Fibroblast of lung (primary cell): ENCODE measurements at regions not wholly inside any gene's neighbourhood (a gene's known extent, or its start where the extent isn't known, plus 50 kb on each side); places are given as distances from the start of the nearest gene placed in this dataset.

Experiments used
- DNase-seq, 2 donors: peaks; one replicate each; pipeline versions ENCODE4 v3.0.0 to v3.0.0-alpha.2; 2010; ENCODE audit warnings: low read depth in 2 of 2
- H2AFZ ChIP-seq: 2 replicates; pipeline ENCODE4 v1.5.1; 2012; ENCODE audit warnings: low read length, control low read depth, inconsistent platforms
- H3K27ac ChIP-seq: 2 replicates; pipeline ENCODE4 v1.5.1; 2011; ENCODE audit warnings: low read length, control low read depth; ENCODE audit not compliant: insufficient read depth
- H3K27me3 ChIP-seq: 2 replicates; pipeline ENCODE4 v1.5.1; 2011; ENCODE audit warnings: mild to moderate bottlenecking, low read length; ENCODE audit not compliant: control insufficient read depth, insufficient read depth
- H3K36me3 ChIP-seq: 2 replicates; pipeline ENCODE4 v1.5.1; 2011; ENCODE audit warnings: low read length; ENCODE audit not compliant: control insufficient read depth, insufficient read depth
- H3K4me1 ChIP-seq: 2 replicates; pipeline ENCODE4 v1.5.1; 2011; ENCODE audit warnings: low read length; ENCODE audit not compliant: control insufficient read depth, insufficient read depth; ENCODE audit errors: extremely low read depth
- H3K4me2 ChIP-seq: 2 replicates; pipeline ENCODE4 v1.5.1; 2011; ENCODE audit warnings: low read length, control low read depth; ENCODE audit not compliant: insufficient read depth; ENCODE audit errors: extremely low read depth
- H3K4me3 ChIP-seq, 4 experiments: fragments of 200-600 bp in 1 of 4; sonication (generic) in 1 of 4; replicated peaks in 1 of 4; 2 replicates each; pipeline ENCODE4 v1.5.1; 2011 to 2016; ENCODE audit warnings: low read length in 4 of 4, low read depth in 3 of 4, mild to moderate bottlenecking in 3 of 4, control low read depth in 2 of 4, inconsistent platforms in 1 of 4, mixed read lengths in 1 of 4; ENCODE audit not compliant: insufficient read depth in 1 of 4; ENCODE audit errors: control extremely low read depth in 1 of 4
- H3K79me2 ChIP-seq: 2 replicates; pipeline ENCODE4 v1.5.1; 2012; ENCODE audit warnings: mild to moderate bottlenecking, low read length, inconsistent platforms; ENCODE audit not compliant: control insufficient read depth, insufficient read depth
- H3K9ac ChIP-seq: 2 replicates; pipeline ENCODE4 v1.5.1; 2011; ENCODE audit warnings: mild to moderate bottlenecking, low read length, control low read depth; ENCODE audit not compliant: insufficient read depth
- H3K9me3 ChIP-seq: 2 replicates; pipeline ENCODE4 v1.5.1; 2012; ENCODE audit warnings: low read depth, low read length; ENCODE audit not compliant: control insufficient read depth, insufficient read depth
- H4K20me1 ChIP-seq: 2 replicates; pipeline ENCODE4 v1.5.1; 2011; ENCODE audit warnings: low read length; ENCODE audit not compliant: control insufficient read depth, insufficient read depth; ENCODE audit errors: extremely low read depth
- CTCF ChIP-seq, 2 donors: IDR thresholded peaks in 1 of 2; conservative IDR thresholded peaks in 1 of 2; 1 replicate in 1 of 2; 2 replicates in 1 of 2; pipeline ENCODE4 v1.5.1; 2011 to 2012; ENCODE audit warnings: low read length in 2 of 2, control low read depth in 1 of 2, inconsistent platforms in 1 of 2, low read depth in 1 of 2, mild to moderate bottlenecking in 1 of 2
- EZH2 ChIP-seq: IDR thresholded peaks from 2 replicates; pipeline ENCODE4 v1.5.1; 2012; ENCODE audit warnings: low read length, control low read depth, mild to moderate bottlenecking; ENCODE audit errors: missing control alignments

GRCh38 chr9:109922617-109923470, 142.8 kb downstream of the PALM2AKAP2 start:
- H3K4me3 ChIP-seq: no peak overlapping the region
- H3K4me2 ChIP-seq: no peak overlapping the region
- H3K27ac ChIP-seq: no peak overlapping the region
- peaks cover 2% of the 10 kb centered on the region for H3K4me1 ChIP-seq
- H3K79me2 ChIP-seq: no peaks in the 10 kb centered on the region
- no peak for TF ChIP-seq EZH2
- no peak for TF ChIP-seq CTCF (conservative IDR thresholded peaks at IDR 0.05 in 1 of 2, IDR thresholded peaks at IDR 0.05 in 1 of 2; ENCODE audit: low read depth in 1 of 2, low read length in 2 of 2)
- H3K9ac ChIP-seq: no peak overlapping the region
- no peaks in the 10 kb centered on the region for H4K20me1 ChIP-seq
- H3K27me3 ChIP-seq: no peaks in the 10 kb centered on the region
- H3K9me3 ChIP-seq: no peaks in the 10 kb centered on the region
- no peaks in the 10 kb centered on the region for H3K36me3 ChIP-seq
- peak in 1 of 2 donors; percentile 56 for DNase-seq
- no peak overlapping the region for H2AFZ ChIP-seq

GRCh38 chr9:109923471-109923760, 143.4 kb downstream of the PALM2AKAP2 start:
- DNase-seq: peak in 1 of 2 donors; percentile 35
- H3K4me2 ChIP-seq: no peak overlapping the region
- H2AFZ ChIP-seq: no peak overlapping the region

GRCh38 chr9:109923806-109924205, 143.8 kb downstream of the PALM2AKAP2 start:
- no peak overlapping the region for H3K4me2 ChIP-seq
- no peaks in the 10 kb centered on the region for H4K20me1 ChIP-seq
- no peak overlapping the region for H3K9ac ChIP-seq
- H3K4me1 ChIP-seq: no peaks in the 10 kb centered on the region
- DNase-seq: no peak
- no peak for TF ChIP-seq EZH2
- no peak for TF ChIP-seq CTCF (conservative IDR thresholded peaks at IDR 0.05 in 1 of 2, IDR thresholded peaks at IDR 0.05 in 1 of 2; ENCODE audit: low read depth in 1 of 2, low read length in 2 of 2)
- no peak overlapping the region for H3K27ac ChIP-seq
- no peaks in the 10 kb centered on the region for H3K27me3 ChIP-seq
- H3K9me3 ChIP-seq: no peaks in the 10 kb centered on the region
- H2AFZ ChIP-seq: no peak overlapping the region
- no peaks in the 10 kb centered on the region for H3K36me3 ChIP-seq
- no peaks in the 10 kb centered on the region for H3K79me2 ChIP-seq
- H3K4me3 ChIP-seq: no peak overlapping the region

More at GRCh38 chr9:109923471-109923760, 143.4 kb downstream of the PALM2AKAP2 start:
- Histone ChIP-seq H3K27me3 (no peaks in the 10 kb centered on the region), H3K27ac (no peak overlapping the region), H3K79me2 (no peaks in the 10 kb centered on the region), H3K36me3 (no peaks in the 10 kb centered on the region), H3K9me3 (no peaks in the 10 kb centered on the region), H4K20me1 (no peaks in the 10 kb centered on the region), H3K4me3 (no peak overlapping the region), H3K9ac (no peak overlapping the region), H3K4me1 (no peaks in the 10 kb centered on the region)
- TF ChIP-seq CTCF (conservative IDR thresholded peaks at IDR 0.05 in 1 of 2, IDR thresholded peaks at IDR 0.05 in 1 of 2; ENCODE audit: low read depth in 1 of 2, low read length in 2 of 2) (no peak), EZH2 (no peak)
